KMS-11 (cell line): ENCODE measurements at regions not wholly inside any gene's neighbourhood (a gene's known extent, or its start where the extent isn't known, plus 50 kb on each side); places are given as distances from the start of the nearest gene placed in this dataset.
"Not testable (repeated sequence)": the region's sequence is repeated elsewhere in the genome, so short reads cannot be mapped to it uniquely, and the experiment has no call there.

ENCODE experiments used
- H2AFZ ChIP-seq: fragments of 200-600 bp; sonication (generic); 2 replicates; pipeline ENCODE4 v1.6.1; 2016; ENCODE audit warnings: antibody characterized with exemption, mixed run types, low read depth
- H3K27ac ChIP-seq: fragments of 200-600 bp; sonication (generic); 2 replicates; pipeline ENCODE4 v1.6.1; 2016; ENCODE audit warnings: mild to moderate bottlenecking, mixed run types
- H3K27me3 ChIP-seq: fragments of 200-600 bp; sonication (generic); 2 replicates; pipeline ENCODE4 v1.6.1; 2017; ENCODE audit warnings: mild to moderate bottlenecking, low read depth, mixed run types, moderate library complexity; ENCODE audit not compliant: insufficient read depth
- H3K36me3 ChIP-seq: fragments of 200-600 bp; sonication (generic); 2 replicates; pipeline ENCODE4 v1.6.1; 2017; ENCODE audit warnings: mild to moderate bottlenecking, mixed run types; ENCODE audit not compliant: insufficient read depth
- H3K4me1 ChIP-seq: fragments of 200-600 bp; sonication (generic); 2 replicates; pipeline ENCODE4 v1.6.1; 2016; ENCODE audit warnings: mild to moderate bottlenecking, low read depth, mixed run types; ENCODE audit not compliant: poor library complexity, severe bottlenecking
- H3K4me2 ChIP-seq: fragments of 200-600 bp; sonication (generic); 2 replicates; pipeline ENCODE4 v1.7.0; 2016; ENCODE audit warnings: mild to moderate bottlenecking, mixed run types
- H3K4me3 ChIP-seq: fragments of 200-600 bp; sonication (generic); IDR thresholded peaks from 2 replicates; pipeline ENCODE4 v1.6.1; 2017; ENCODE audit warnings: low read depth, low read length, mixed read lengths; ENCODE audit not compliant: insufficient read depth
- H3K79me2 ChIP-seq: fragments of 200-600 bp; sonication (generic); 2 replicates; pipeline ENCODE4 v1.6.1; 2016; ENCODE audit warnings: low read depth, mixed run types; ENCODE audit not compliant: insufficient read depth
- H3K9ac ChIP-seq: fragments of 200-600 bp; sonication (generic); 2 replicates; pipeline ENCODE4 v1.6.1; 2016; ENCODE audit warnings: mild to moderate bottlenecking, mixed run types
- H4K20me1 ChIP-seq: fragments of 200-600 bp; sonication (generic); 2 replicates; pipeline ENCODE4 v1.6.1; 2016; ENCODE audit warnings: mild to moderate bottlenecking, mixed run types; ENCODE audit not compliant: insufficient read depth
- TF ChIP-seq, protein P1 (sequence below): fragments of 200-600 bp; sonication (generic); conservative IDR thresholded peaks from 2 replicates; pipeline ENCODE4 v1.6.1; 2017; ENCODE audit warnings: low read depth, mild to moderate bottlenecking, antibody characterized with exemption, low read length, moderate library complexity, mixed read lengths

DNA sequence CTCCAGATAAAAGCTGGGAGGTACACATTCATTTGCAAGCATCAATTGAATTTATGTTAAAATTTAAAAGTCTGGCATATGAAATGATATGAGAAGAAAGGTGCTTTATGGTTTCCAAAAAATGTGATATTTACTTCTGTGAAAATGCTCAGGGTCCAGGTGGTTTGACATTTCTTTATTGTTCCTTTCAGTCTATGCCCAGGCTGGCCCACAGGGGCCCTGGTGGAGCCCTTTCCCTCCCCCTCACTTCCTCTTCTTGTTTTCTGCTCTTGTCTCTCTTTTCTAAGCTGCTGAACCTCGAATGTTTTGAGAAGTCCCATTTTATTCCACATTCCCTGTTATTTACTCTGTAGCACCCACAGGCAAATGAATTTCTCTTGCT is 127.8 kb downstream of the HS3ST3B1 start:
- Histone ChIP-seq H3K79me2 (no peaks in the 10 kb centered on the region), H2AFZ (no peak overlapping the region)

DNA sequence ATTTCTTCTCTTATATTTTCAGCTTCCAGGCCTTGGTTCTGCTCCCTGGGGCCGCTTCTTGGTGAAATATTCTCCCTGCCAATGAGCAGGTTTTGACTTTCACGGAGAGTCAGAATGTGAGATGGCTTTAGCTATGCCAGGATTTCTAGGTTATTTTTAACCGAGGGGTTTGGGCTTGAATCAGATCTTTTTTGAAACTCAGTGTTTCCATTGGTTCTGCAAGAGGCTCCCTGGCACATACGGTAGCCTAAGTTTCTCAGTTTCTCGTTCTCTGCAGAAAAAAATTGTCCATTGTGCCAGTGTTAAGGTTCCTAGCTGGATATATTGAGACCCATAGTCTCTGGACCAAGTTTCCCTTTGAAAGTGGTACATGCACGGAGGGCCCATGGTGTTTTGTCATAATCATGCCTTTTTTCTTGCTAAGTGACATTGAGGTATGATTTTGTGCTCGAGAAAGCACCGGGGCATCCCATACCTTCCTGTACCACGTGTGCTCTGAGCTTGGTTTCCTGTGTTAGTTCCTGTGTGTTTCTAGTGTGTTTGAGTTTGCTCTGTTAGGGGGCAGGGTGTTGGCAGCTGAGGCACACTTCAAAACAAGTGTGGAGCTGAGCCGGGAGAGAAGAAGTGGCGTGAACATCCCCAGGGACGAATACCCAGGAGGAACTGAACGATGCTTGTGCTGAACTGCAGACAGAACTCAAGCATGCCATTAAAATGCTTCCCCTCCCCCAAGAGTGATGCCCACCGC is 127.2 kb downstream of the HS3ST3B1 start:
- Histone ChIP-seq H4K20me1 (no peaks in the 10 kb centered on the region), H3K4me3 (no peak overlapping the region), H3K36me3 (no peaks in the 10 kb centered on the region), H2AFZ (no peak overlapping the region), H3K4me2 (no peak overlapping the region), H3K4me1 (no peaks in the 10 kb centered on the region), H3K79me2 (no peaks in the 10 kb centered on the region), H3K27ac (no peak overlapping the region), H3K27me3 (no peaks in the 10 kb centered on the region), H3K9ac (no peak overlapping the region)
- TF ChIP-seq, protein P1, sequence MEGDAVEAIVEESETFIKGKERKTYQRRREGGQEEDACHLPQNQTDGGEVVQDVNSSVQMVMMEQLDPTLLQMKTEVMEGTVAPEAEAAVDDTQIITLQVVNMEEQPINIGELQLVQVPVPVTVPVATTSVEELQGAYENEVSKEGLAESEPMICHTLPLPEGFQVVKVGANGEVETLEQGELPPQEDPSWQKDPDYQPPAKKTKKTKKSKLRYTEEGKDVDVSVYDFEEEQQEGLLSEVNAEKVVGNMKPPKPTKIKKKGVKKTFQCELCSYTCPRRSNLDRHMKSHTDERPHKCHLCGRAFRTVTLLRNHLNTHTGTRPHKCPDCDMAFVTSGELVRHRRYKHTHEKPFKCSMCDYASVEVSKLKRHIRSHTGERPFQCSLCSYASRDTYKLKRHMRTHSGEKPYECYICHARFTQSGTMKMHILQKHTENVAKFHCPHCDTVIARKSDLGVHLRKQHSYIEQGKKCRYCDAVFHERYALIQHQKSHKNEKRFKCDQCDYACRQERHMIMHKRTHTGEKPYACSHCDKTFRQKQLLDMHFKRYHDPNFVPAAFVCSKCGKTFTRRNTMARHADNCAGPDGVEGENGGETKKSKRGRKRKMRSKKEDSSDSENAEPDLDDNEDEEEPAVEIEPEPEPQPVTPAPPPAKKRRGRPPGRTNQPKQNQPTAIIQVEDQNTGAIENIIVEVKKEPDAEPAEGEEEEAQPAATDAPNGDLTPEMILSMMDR = no peak

More for the DNA sequence above, 127.8 kb downstream of the HS3ST3B1 start:
- H4K20me1 ChIP-seq = no peaks in the 10 kb centered on the region
- no peaks in the 10 kb centered on the region for H3K36me3 ChIP-seq
- no peak overlapping the region for H3K27ac ChIP-seq
- H3K9ac ChIP-seq = no peak overlapping the region
- TF ChIP-seq, protein P1 = no peak
- no peaks in the 10 kb centered on the region for H3K4me1 ChIP-seq
- H3K4me2 ChIP-seq = no peak overlapping the region
- H3K27me3 ChIP-seq = no peaks in the 10 kb centered on the region
- no peak overlapping the region for H3K4me3 ChIP-seq

DNA sequence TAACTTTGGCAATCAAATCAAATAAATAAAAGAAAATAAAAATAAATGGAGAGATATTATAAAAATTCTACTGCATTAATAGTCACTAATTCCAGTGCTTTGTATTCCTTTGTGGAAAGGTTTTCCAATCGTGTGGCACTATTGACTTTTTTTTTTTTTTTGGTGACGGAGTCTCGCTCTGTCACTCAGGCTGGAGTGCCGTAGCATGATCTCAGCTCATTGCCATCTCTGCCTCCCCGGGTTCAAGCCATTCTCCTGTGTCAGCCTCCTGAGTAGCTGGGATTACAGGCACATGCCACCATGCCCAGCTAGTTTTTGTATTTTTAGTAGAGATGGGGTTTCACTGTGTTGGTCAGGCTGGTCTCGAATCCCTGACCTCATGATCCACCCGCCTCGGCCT is 122.3 kb downstream of the HS3ST3B1 start:
- not testable (repeated sequence) for H3K27ac ChIP-seq, H3K4me3 ChIP-seq, H3K9ac ChIP-seq, H3K27me3 ChIP-seq, H3K4me1 ChIP-seq, H3K4me2 ChIP-seq, H3K36me3 ChIP-seq, H4K20me1 ChIP-seq, H2AFZ ChIP-seq, H3K79me2 ChIP-seq

DNA sequence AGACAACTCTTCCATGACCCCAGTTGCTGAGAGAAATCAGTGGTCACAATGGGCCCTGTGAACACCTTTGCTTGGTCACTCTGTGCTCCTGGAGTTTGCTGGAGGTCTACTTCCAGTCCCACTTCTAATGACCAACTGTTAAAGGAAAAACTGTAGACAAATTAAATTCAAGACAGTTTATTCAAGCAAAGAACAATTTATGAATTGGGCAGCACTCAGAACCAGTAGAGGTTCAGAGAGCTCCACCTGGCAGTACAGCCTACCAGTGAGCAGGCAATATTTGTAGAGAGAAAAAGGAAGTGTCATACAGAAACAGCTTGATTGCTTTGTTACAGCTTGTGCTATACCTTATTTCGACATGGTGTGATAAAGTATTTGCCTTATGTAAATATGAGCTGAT is 116.5 kb downstream of the HS3ST3B1 start:
- Histone ChIP-seq H3K4me1 (no peaks in the 10 kb centered on the region), H2AFZ (no peak overlapping the region), H3K9ac (no peak overlapping the region), H3K4me3 (no peak overlapping the region), H4K20me1 (no peaks in the 10 kb centered on the region), H3K27ac (no peak overlapping the region), H3K36me3 (no peaks in the 10 kb centered on the region), H3K27me3 (no peaks in the 10 kb centered on the region), H3K79me2 (no peaks in the 10 kb centered on the region), H3K4me2 (no peak overlapping the region)
- TF ChIP-seq, protein P1 = no peak

DNA sequence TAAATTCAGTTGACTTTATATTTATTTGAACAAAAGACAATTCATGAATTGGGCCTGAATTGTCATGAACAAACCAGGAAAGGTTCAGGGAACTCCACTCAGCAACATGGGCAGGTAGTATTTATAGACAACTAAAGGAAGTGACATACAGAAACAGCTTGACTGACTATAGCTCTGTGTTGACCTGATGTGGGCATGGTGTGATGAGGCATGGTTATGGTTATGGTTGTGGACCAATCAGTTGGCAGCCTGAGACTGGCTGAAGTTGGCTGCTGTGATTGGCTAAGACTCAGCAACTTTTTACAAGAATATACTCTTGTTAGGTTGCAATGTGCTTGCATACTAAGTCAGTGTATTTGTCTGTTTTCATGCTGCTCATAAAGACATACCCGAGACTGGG is 108.4 kb downstream of the HS3ST3B1 start:
- Histone ChIP-seq H3K27me3 (no peaks in the 10 kb centered on the region), H3K79me2 (no peaks in the 10 kb centered on the region), H3K36me3 (no peaks in the 10 kb centered on the region), H4K20me1 (no peaks in the 10 kb centered on the region), H3K4me3 (no peak overlapping the region), H3K27ac (no peak overlapping the region), H3K4me2 (no peak overlapping the region), H3K4me1 (no peaks in the 10 kb centered on the region), H2AFZ (no peak overlapping the region), H3K9ac (no peak overlapping the region)
- TF ChIP-seq, protein P1 = no peak
